ENCODE measurements at regions not wholly inside any gene's neighbourhood (a gene's known extent, or its start where the extent isn't known, plus 50 kb on each side); places are given as distances from the start of the nearest gene placed in this dataset.

DNA sequence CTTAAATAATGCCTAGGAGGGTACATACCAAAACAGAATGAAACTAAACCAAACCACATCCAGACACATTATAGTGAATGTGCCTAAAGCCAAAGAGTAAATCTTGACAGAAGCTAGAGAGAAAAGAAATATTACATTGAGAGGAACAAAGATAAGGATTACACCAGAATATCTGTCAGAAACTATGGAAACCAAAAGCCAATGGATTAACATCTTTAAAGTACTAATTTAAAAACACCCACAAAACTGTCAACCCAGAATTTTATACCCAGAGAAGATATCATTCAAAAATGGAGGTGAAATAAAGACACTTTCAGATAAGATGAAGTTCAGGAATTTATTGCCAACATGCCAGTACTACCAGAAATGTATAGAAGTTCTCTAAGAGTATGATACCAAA lies 198.5 kb upstream of the ZEB2 start:
- H3K9me3 ChIP-seq (replicated peaks in 1 of 11), result peaks cover 29 to 45% (median 36%) of the 10 kb centered on the region in 11 experiments
- H4K20me1 ChIP-seq, result no peaks in the 10 kb centered on the region
- H3K27me3 ChIP-seq, result no peaks in the 10 kb centered on the region
- TF ChIP-seq Cebpa-rat (IDR thresholded peaks at IDR 0.05), result no peak
- peaks cover 0 to 6% (median 0%) of the 10 kb centered on the region in 11 experiments; a peak in 1 of 22 replicates for H3K36me3 ChIP-seq
- no peak overlapping the region for H3K4me3 ChIP-seq
- H3K4me1 ChIP-seq, result peaks cover 7 to 13% (median 11%) of the 10 kb centered on the region in 10 experiments; a peak in 16 of 20 replicates
- H3K9ac ChIP-seq, result no peak overlapping the region
- H3K4me2 ChIP-seq, result no peak overlapping the region
- H3K27ac ChIP-seq, result no peak overlapping the region

DNA sequence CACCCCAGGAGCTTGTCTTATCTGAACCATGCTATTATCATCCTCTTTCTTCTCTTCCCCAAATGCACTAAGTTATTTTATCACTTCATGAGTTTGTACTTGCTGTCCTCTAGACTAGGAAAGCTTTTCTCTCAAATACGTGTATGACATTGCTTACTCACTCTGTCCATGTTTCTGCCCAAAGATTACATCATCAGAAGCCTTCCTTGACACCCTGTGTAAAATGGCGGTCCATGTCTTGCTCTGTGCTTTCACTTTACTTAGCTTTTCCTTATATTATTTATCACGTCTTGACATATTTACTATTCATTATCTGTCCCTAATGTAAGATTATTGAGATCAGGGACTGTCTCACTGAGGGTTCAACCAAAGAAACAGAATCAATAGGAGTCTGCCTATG lies 196.1 kb upstream of the ZEB2 start:
- Histone ChIP-seq H3K4me3 (no peak overlapping the region), H3K27me3 (no peaks in the 10 kb centered on the region)
- no peak for TF ChIP-seq Cebpa-rat (IDR thresholded peaks at IDR 0.05)

DNA sequence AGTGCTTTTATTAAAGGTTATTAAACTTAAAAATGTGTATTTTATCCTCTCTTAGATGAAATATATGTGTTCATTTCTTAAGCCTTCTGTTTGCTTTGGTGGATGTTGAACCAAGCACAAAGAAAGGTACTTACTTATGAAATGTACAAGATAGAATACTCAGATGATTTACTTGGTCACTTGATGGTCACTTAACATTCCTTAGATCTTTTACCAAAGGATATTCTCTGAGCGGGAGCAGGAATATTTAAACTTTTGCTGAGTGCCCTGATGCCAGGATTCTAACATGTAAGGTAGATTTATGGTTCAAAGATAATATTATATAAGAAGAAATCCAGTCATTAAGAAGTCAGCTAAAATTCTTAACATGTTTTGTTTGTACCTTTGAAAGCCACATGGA lies 193.5 kb upstream of the ZEB2 start:
- no peaks in the 10 kb centered on the region for H3K27me3 ChIP-seq
- H3K4me1 ChIP-seq, result peaks cover 36 to 61% (median 52%) of the 10 kb centered on the region in 10 experiments
- TF ChIP-seq Cebpa-rat (IDR thresholded peaks at IDR 0.05), result no peak
- peaks cover 0 to 11% (median 0%) of the 10 kb centered on the region in 11 experiments; a peak in 2 of 22 replicates for H3K36me3 ChIP-seq
- peak overlapping the region in 5 of 11 experiments; percentile 6 to 41 (median 24); a peak in 6 of 22 replicates for H3K27ac ChIP-seq
- no peak overlapping the region for H3K4me3 ChIP-seq
- no peaks in the 10 kb centered on the region for H4K20me1 ChIP-seq
- peak overlapping the region in 8 of 11 experiments; percentile 3 to 72 (median 30); a peak in 10 of 22 replicates for H3K4me2 ChIP-seq
- H3K9me3 ChIP-seq (replicated peaks in 1 of 11), result peaks cover 18 to 49% (median 38%) of the 10 kb centered on the region in 11 experiments
- H3K9ac ChIP-seq, result no peak overlapping the region

More for the DNA sequence above, 196.1 kb upstream of the ZEB2 start:
- Histone ChIP-seq H4K20me1 (no peaks in the 10 kb centered on the region), H3K4me1 (peaks cover 10 to 36% (median 27%) of the 10 kb centered on the region in 10 experiments; a peak in 19 of 20 replicates), H3K4me2 (peak overlapping the region in 1 of 11 experiments; percentile 32; a peak in 1 of 22 replicates), H3K36me3 (peaks cover 0 to 11% (median 0%) of the 10 kb centered on the region in 11 experiments; a peak in 2 of 22 replicates), H3K27ac (no peak overlapping the region), H3K9me3 (replicated peaks in 1 of 11) (peaks cover 29 to 52% (median 44%) of the 10 kb centered on the region in 11 experiments), H3K9ac (no peak overlapping the region)

DNA sequence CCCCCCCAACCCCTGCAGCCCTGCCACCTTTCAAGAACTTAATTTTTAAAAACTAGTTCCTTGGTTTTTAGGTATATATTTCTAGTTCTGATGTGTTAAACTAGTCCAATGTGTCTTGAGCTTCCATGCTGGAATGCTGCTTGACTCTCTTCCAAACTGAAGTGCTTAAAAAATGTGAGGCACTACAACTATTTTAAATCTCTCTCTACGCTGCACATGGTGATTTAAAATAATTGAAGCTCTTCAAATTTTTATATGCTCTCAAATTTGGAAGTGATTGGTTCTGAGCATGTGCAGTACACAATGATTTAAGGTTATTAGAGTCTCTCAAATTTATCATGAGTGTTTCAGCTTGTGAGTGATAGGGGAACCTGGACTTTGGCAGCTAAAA lies 192.6 kb upstream of the ZEB2 start:
- H3K9ac ChIP-seq, result no peak overlapping the region
- peak overlapping the region in 5 of 11 experiments; percentile 95 to 100 (median 98); a peak in 7 of 22 replicates for H3K27ac ChIP-seq
- peaks cover 44 to 70% (median 61%) of the 10 kb centered on the region in 10 experiments for H3K4me1 ChIP-seq
- no peak for TF ChIP-seq Cebpa-rat (IDR thresholded peaks at IDR 0.05)
- H3K4me2 ChIP-seq, result 0 out of 22 replicates have a peak overlapping the region, but pooled peaks of 4 of the 11 experiments have one; percentile 4 to 72 (median 22)
- H3K4me3 ChIP-seq, result no peak overlapping the region
- no peaks in the 10 kb centered on the region for H3K27me3 ChIP-seq
- H3K9me3 ChIP-seq (replicated peaks in 1 of 11), result peaks cover 16 to 48% (median 35%) of the 10 kb centered on the region in 11 experiments
- H3K36me3 ChIP-seq, result peaks cover 0 to 11% (median 0%) of the 10 kb centered on the region in 11 experiments; a peak in 2 of 22 replicates
- H4K20me1 ChIP-seq, result no peaks in the 10 kb centered on the region

DNA sequence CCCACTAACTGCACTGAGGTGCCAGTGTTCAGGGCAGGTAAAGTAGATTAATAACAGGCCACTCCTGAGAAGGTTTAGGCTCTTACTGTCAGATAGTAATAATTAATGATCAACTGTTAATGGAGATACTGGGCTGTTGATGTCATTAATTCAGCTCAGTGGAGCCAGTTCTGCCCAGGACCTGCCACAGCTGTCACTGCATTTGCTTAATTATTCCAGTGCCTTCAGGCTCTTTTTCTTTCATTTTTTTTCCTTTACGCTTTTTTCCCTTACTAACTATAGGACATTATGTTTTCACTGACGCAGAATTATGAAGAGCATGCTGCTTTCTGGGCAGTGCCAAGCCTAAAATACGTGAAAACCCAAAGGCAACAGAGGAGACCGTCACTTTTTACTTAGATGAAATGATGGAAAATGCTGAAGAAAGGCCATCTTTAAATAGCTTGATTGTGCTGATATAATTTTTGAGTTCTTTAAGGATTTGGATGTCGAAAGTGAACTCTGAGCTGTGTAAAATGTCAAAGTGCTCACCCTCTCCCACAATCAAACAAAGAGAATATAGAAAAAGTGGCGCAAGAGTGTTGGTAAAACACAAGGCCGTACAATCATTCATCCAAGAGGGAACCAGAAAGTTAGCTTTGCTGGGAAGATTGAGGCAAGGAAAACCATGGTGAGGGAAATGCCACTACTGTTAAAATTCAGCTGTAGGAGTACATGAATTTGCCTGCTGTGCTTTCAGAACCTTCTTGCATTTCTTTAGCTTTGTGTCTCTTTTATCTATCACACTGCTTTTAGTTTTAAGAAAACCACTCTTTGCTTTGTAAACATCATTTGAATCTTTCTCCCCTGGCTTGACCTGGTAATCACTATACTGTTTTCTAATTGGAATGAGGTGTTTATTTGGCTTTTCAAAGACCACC lies 192.0 kb upstream of the ZEB2 start:
- Histone ChIP-seq H3K27ac (peak overlapping the region in 9 of 11 experiments; percentile 12 to 100 (median 98); a peak in 16 of 22 replicates), H4K20me1 (no peaks in the 10 kb centered on the region), H3K9ac (no peak overlapping the region), H3K4me3 (no peak overlapping the region), H3K9me3 (replicated peaks in 1 of 11) (peaks cover 10 to 48% (median 33%) of the 10 kb centered on the region in 11 experiments), H3K4me1 (peaks cover 50 to 77% (median 68%) of the 10 kb centered on the region in 10 experiments), H3K27me3 (no peaks in the 10 kb centered on the region), H3K36me3 (peaks cover 0 to 6% (median 0%) of the 10 kb centered on the region in 11 experiments; a peak in 1 of 22 replicates), H3K4me2 (peak overlapping the region; percentile 2 to 72 (median 30); a peak in 14 of 22 replicates)
- TF ChIP-seq Cebpa-rat (IDR thresholded peaks at IDR 0.05), result no peak

DNA sequence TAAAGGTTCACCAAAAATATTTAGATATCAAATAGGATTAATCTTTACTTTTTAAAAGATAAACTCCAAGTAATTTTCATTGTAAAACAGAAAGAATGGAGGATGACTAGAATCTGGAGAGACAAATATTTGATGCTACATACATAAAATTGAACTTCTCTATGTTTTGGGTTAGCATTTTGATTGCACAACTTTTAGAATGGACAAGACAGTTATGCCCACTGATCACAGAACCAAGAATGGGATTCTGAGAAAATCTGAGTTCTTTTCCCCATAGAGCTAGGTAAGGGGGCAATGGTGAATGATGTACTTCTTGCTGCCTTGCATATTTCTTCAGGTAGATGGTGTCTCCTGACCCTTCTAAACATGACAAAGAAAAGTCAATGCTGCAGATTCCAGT lies 191.2 kb upstream of the ZEB2 start:
- Histone ChIP-seq H3K4me2 (peak overlapping the region in 10 of 11 experiments; percentile 24 to 84 (median 61); a peak in 16 of 22 replicates), H3K36me3 (peaks cover 0 to 6% (median 0%) of the 10 kb centered on the region in 11 experiments; a peak in 1 of 22 replicates), H3K27me3 (no peaks in the 10 kb centered on the region), H3K27ac (peak overlapping the region in 9 of 11 experiments; percentile 88 to 100 (median 98); a peak in 17 of 22 replicates), H4K20me1 (no peaks in the 10 kb centered on the region), H3K9me3 (replicated peaks in 1 of 11) (peaks cover 7 to 44% (median 27%) of the 10 kb centered on the region in 11 experiments; a peak in 19 of 22 replicates), H3K4me3 (no peak overlapping the region; a peak in 1 of 20 replicates), H3K4me1 (peaks cover 58 to 85% (median 76%) of the 10 kb centered on the region in 10 experiments), H3K9ac (peak overlapping the region in 1 of 11 experiments; percentile 2; a peak in 1 of 22 replicates)
- peak in 2 of 11 experiments; percentile 53 to 55; a peak in 6 of 22 replicates for TF ChIP-seq Cebpa-rat (IDR thresholded peaks at IDR 0.05)

DNA sequence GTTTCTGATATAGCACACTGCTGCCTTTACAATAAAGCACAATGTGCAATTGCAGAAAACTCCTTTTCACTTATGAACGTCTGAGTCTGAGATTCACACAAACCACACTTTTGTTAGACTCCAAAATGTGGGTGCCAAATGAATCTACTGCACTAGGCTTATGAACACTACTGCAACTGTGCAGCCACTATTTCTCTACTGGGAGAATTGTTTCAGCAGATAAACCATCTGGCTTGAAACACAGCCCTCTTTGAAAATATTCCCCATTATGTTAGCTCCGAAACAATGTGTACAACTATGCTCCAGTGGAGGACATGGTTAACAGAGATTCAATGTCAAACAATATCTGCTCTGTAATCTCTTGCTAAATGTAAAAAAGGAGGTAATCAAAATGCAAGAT lies 188.7 kb upstream of the ZEB2 start:
- H3K27me3 ChIP-seq, result no peaks in the 10 kb centered on the region
- no peak for TF ChIP-seq Cebpa-rat (IDR thresholded peaks at IDR 0.05)
- H3K4me1 ChIP-seq, result peaks cover 71 to 94% (median 86%) of the 10 kb centered on the region in 10 experiments
- H3K4me3 ChIP-seq, result no peak overlapping the region
- H3K36me3 ChIP-seq, result peaks cover 0 to 6% (median 0%) of the 10 kb centered on the region in 11 experiments; a peak in 1 of 22 replicates
- peak overlapping the region in 8 of 11 experiments; percentile 9 to 83 (median 56); a peak in 12 of 22 replicates for H3K9ac ChIP-seq
- H3K27ac ChIP-seq, result peak overlapping the region; percentile 35 to 100 (median 98); a peak in 20 of 22 replicates
- H3K9me3 ChIP-seq (replicated peaks in 1 of 11), result peaks cover 4 to 34% (median 17%) of the 10 kb centered on the region in 11 experiments; a peak in 15 of 22 replicates
- H4K20me1 ChIP-seq, result no peaks in the 10 kb centered on the region
- peak overlapping the region; percentile 39 to 84 (median 59); a peak in 20 of 22 replicates for H3K4me2 ChIP-seq

DNA sequence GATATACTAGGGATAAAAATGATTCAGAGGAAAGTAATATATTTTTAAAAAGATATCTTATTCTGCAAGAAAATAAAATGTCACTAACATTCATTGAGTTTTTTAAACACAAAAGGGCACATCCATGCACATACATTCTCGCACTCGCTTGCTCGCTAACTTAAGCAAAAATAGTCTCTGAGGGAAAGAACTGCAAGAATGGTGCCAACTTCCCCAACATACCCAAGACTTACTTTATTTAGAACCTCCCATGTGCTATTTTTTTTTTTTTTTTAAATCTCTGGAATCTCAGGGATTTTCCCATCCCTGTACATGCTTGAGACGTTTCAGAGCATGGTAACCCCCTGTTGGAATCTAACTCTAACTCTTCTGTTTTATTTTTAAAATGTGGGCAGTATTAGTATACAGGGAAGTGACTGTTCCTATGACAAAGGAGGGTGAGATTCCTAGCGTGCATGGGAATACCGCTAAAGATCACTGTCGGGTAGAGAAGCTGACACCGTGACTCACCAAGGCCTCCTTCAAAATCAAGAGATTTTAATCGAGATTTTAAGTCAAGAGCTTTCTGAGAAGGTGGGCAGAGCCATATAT lies 187.9 kb upstream of the ZEB2 start:
- no peak for TF ChIP-seq Cebpa-rat (IDR thresholded peaks at IDR 0.05)
- Histone ChIP-seq H3K9ac (peak overlapping the region in 7 of 11 experiments; percentile 6 to 83 (median 58); a peak in 12 of 22 replicates), H3K27ac (peak overlapping the region; percentile 88 to 100 (median 98); a peak in 20 of 22 replicates), H3K4me1 (peaks cover 79 to 100% (median 92%) of the 10 kb centered on the region in 10 experiments), H3K4me3 (peak overlapping the region in 1 of 10 experiments; percentile 21; a peak in 2 of 20 replicates), H4K20me1 (no peaks in the 10 kb centered on the region), H3K9me3 (replicated peaks in 1 of 11) (peaks cover 4 to 34% (median 17%) of the 10 kb centered on the region in 11 experiments; a peak in 15 of 22 replicates), H3K4me2 (peak overlapping the region; percentile 30 to 84 (median 66); a peak in 18 of 22 replicates), H3K36me3 (peaks cover 0 to 6% (median 0%) of the 10 kb centered on the region in 11 experiments; a peak in 1 of 22 replicates), H3K27me3 (no peaks in the 10 kb centered on the region)
